ENCODE measurements at regions not wholly inside any gene's neighbourhood (a gene's known extent, or its start where the extent isn't known, plus 50 kb on each side); places are given as distances from the start of the nearest gene placed in this dataset.
"Not testable (repeated sequence)": the region's sequence is repeated elsewhere in the genome, so short reads cannot be mapped to it uniquely, and the experiment has no call there.

DNA sequence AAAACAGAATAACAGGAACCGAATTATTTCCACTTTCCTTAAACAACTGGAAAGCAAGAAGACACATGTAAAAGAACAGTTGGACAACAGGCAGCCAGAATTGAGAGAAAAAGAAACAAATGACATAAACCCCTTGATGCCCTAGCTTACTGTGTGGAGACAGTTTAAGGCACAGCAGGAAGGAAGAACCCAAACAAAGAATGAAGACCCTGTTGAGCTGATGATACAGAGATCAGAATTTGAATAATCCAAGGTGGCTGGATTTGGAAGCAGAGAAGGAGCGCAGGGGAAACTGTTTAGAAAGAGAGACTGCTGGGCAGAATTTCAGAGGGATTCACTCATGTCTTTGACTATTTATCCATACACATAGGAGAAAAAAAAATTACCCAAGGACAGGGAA is 316.3 kb upstream of the POU5F2 start:
- TF ChIP-seq, protein P1, sequence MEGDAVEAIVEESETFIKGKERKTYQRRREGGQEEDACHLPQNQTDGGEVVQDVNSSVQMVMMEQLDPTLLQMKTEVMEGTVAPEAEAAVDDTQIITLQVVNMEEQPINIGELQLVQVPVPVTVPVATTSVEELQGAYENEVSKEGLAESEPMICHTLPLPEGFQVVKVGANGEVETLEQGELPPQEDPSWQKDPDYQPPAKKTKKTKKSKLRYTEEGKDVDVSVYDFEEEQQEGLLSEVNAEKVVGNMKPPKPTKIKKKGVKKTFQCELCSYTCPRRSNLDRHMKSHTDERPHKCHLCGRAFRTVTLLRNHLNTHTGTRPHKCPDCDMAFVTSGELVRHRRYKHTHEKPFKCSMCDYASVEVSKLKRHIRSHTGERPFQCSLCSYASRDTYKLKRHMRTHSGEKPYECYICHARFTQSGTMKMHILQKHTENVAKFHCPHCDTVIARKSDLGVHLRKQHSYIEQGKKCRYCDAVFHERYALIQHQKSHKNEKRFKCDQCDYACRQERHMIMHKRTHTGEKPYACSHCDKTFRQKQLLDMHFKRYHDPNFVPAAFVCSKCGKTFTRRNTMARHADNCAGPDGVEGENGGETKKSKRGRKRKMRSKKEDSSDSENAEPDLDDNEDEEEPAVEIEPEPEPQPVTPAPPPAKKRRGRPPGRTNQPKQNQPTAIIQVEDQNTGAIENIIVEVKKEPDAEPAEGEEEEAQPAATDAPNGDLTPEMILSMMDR (IDR thresholded peaks at IDR 0.05; ENCODE audit: low read depth, low read length): no peak
- Histone ChIP-seq H3K27me3 (no peaks in the 10 kb centered on the region), H3K4me3 (ENCODE audit: low read depth, low read length) (no peak overlapping the region), H3K9me3 (no peaks in the 10 kb centered on the region), H3K4me1 (no peaks in the 10 kb centered on the region), H3K36me3 (no peaks in the 10 kb centered on the region)
- DNase-seq: no peak

DNA sequence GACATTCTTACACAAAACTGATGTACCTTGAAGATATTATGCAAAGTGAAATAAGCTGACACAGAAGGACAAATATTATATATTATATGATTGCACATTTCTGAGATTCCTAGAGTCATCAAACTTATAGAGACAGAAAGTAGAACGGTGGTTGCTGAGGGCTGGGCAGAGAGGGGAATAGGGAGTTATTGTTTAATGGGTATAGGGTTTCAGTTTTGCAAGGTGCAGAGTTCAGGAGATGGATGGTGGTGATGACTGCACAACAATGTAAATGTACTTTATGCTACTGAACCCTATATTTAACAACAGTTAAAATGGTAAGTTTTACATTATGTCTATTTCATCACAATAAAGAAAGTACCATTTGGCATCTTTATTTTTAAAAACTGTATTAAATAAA is 315.8 kb upstream of the POU5F2 start:
- H3K4me3 ChIP-seq (ENCODE audit: low read depth, low read length): no peak overlapping the region
- no peaks in the 10 kb centered on the region for H3K9me3 ChIP-seq
- DNase-seq: no peak
- TF ChIP-seq, protein P1 (IDR thresholded peaks at IDR 0.05; ENCODE audit: low read depth, low read length): no peak
- H3K4me1 ChIP-seq: no peaks in the 10 kb centered on the region
- H3K36me3 ChIP-seq: no peaks in the 10 kb centered on the region
- no peaks in the 10 kb centered on the region for H3K27me3 ChIP-seq

DNA sequence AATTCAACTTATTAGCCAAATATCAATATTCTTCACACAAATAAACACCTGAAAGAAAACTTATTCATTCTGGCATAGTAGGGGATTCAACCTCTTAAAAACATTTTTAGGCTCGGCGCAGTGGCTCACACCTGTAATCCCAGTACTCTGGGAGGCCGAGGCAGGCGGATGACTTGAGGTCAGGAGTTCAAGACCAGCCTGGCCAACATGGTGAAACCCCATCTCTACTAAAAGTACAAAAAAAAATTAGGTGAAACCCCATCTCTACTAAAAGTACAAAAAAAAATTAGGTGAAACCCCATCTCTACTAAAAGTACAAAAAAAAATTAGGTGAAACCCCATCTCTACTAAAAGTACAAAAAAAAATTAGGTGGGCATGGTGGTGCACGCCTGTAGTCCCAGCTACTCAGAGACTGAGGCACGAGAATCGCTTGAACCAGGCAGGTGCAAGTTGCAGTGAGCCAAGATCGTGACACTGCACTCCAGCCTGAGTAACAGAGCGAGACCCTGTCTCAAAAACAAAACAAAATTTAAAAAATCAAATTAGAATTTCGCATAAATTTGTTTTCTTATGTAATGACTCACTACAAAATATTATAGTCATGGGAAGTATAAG is 308.0 kb upstream of the POU5F2 start:
- not testable (repeated sequence) for H3K9me3 ChIP-seq; H3K27me3 ChIP-seq; H3K36me3 ChIP-seq; DNase-seq; H3K4me1 ChIP-seq; H3K4me3 ChIP-seq (ENCODE audit: low read depth, low read length)

DNA sequence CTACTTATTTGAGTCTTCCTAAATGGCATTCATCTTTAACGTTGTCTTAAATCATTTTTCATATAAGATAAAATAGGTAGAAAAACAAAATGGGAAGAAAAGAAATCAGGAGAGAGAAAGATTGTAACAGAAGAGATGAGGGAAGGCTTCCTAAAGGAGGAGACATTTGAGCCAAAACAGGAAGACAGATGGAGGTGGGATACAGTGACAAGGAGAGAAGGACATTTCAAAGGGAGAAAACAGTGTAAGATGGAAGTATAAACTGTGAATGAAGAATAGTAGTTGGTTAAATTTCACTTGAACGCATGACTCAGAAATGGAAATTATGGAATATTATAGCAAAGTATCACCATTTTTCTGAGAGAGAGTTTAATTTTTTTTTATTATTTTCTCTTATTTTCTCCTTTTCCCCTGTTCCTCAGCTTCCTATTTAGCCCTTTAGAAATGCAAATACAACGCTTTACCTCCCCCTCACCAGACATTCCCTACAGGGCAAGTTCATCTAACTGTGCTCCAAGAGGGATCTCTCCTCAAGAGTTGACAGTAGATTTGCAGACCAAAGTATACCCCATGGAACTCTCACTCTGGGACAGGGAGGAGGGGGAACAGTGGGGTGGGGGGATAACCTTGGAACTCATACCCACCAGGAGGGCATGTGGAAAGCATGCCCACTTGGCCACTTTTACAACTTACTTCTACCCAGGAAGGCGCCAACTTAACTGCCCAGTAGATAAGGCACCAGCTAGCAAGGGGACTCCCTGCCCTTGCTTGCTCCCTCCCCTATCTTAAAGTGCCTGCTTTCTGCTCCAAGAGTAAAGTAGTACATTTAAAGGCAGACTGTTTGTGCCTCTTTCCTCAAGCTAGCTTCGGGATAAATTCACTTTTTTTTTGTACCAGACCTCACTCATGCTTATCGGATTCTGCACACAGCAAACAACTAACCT is 304.7 kb upstream of the POU5F2 start:
- no peak for DNase-seq
- Histone ChIP-seq H3K27me3 (no peaks in the 10 kb centered on the region), H3K9me3 (no peaks in the 10 kb centered on the region), H3K36me3 (no peaks in the 10 kb centered on the region), H3K4me3 (ENCODE audit: low read depth, low read length) (no peak overlapping the region), H3K4me1 (no peaks in the 10 kb centered on the region)
- TF ChIP-seq, protein P1 (IDR thresholded peaks at IDR 0.05; ENCODE audit: low read depth, low read length): no peak

DNA sequence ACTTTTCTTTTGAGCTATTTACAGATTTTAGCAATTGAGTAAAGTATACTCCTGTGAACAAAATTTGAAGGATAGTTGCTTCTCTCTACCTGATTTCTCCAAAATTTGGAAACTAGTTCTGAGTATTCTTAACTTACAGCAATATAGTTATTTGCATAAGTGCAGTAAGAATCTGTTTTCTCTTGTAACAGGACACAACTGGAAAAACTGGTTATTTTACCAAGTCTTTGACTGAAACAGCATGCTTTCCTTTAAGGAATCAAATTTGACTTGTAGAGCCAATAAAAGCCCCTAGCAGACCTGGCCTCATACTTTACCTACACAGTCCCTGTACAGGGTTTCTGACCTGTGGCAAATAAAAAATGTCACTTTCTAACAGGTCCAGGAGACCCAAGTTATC is 301.9 kb upstream of the POU5F2 start:
- Histone ChIP-seq H3K4me1 (no peaks in the 10 kb centered on the region), H3K36me3 (no peaks in the 10 kb centered on the region), H3K27me3 (no peaks in the 10 kb centered on the region), H3K4me3 (ENCODE audit: low read depth, low read length) (no peak overlapping the region), H3K9me3 (no peaks in the 10 kb centered on the region)
- DNase-seq: no peak
- TF ChIP-seq, protein P1 (IDR thresholded peaks at IDR 0.05; ENCODE audit: low read depth, low read length): no peak

DNA sequence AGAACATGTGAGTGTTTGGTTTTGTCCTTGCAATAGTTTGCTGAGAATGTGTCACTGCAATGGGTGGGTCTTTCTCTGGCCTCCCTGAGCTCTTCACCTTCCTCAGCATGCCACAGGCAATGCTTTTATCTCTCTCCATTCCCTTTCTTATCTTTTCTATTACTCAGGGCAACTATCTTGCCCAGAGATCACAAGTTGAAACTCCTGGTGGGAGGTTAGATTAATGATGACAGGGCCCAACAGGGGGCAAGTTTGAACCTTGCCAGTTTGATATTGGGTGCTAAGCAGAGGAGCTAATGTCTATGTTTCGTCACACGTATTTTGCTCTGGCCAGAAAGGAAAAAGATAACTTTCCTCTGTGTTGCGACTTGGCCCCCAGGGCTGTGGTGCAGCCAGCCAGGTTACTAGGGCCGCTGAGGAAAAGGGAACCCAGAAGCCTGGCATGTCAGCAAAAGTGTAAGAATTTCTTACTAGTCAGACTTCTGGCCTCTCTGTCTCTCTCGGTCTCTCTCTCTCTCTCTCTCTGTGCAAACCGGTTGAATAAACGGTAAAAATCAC is 299.3 kb upstream of the POU5F2 start:
- Histone ChIP-seq H3K27me3 (no peaks in the 10 kb centered on the region), H3K4me1 (no peaks in the 10 kb centered on the region), H3K9me3 (no peaks in the 10 kb centered on the region), H3K4me3 (ENCODE audit: low read depth, low read length) (no peak overlapping the region), H3K36me3 (no peaks in the 10 kb centered on the region)
- no peak for DNase-seq
- TF ChIP-seq, protein P1 (IDR thresholded peaks at IDR 0.05; ENCODE audit: low read depth, low read length): no peak

All from BE2C (cell line).